ENCODE measurements at regions not wholly inside any gene's neighbourhood (a gene's known extent, or its start where the extent isn't known, plus 50 kb on each side); places are given as distances from the start of the nearest gene placed in this dataset.

DNA sequence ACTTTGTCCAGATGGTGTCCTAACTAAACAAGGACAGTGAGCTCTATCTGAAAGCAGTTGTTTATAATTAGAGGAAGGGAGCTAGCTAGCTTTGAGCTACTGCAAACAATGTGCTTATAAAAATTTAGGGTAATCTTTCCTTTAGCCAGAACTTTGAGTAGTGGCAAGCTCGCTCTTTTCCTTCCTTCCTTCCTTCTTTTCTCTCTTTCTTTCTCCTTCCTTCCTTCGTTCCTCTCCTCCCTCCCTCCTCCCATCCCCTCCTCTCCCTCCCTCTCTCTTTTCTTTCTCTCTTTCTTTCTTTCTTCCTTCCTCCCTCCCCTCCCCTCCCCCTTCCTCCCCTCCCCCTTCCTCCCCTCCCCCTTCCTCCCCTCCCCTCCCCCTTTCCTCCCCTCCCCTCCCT is 520.1 kb downstream of the INHBA start:
- no peaks in the 10 kb centered on the region for H3K9me3 ChIP-seq
- WGBS (ENCODE audit: insufficient coverage, low coverage, low lambda C conversion rate, missing lambda C conversion rate): 100% methylated on average over 1 of the region's 2 CpGs
- H3K27me3 ChIP-seq: no peaks in the 10 kb centered on the region
- no peak for ATAC-seq
- H3K4me1 ChIP-seq: no peaks in the 10 kb centered on the region
- no peak overlapping the region for H3K4me3 ChIP-seq
- no peaks in the 10 kb centered on the region for H3K36me3 ChIP-seq
- intact Hi-C loops (cut with DNase I): no loop called here
- no peak overlapping the region for H3K27ac ChIP-seq
- TF ChIP-seq CTCF (IDR thresholded peaks at IDR 0.05) (no peak), POLR2A (IDR thresholded peaks at IDR 0.05) (no peak)
- DNase-seq: no peak

DNA sequence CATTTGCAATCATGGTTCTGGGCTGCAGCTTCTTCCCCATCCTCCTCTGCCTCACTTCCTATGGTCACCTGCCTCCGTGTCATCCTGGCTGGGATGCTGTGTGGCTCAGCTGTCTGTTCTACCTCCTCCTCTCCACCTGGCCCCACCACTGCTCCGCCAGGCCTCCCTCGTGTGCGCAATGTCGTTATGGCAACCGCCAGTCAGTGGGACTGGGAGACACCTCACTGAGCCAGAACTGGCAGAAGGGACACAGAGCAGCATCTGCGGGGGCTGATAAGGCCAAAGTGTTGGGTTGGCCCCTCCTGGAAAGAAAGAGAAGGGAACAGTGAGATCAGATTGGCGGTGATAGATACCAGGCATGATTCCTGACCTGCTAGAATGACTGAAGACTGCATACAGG is 527.5 kb downstream of the INHBA start:
- Histone ChIP-seq H3K4me3 (no peak overlapping the region), H3K27me3 (no peaks in the 10 kb centered on the region), H3K4me1 (no peaks in the 10 kb centered on the region), H3K36me3 (no peaks in the 10 kb centered on the region), H3K27ac (no peak overlapping the region), H3K9me3 (no peaks in the 10 kb centered on the region)
- intact Hi-C loops (cut with DNase I): no loop called here
- ATAC-seq (no peak), DNase-seq (no peak)
- TF ChIP-seq CTCF (IDR thresholded peaks at IDR 0.05): no peak
- TF ChIP-seq POLR2A (IDR thresholded peaks at IDR 0.05): no peak
- WGBS (ENCODE audit: insufficient coverage, low coverage, low lambda C conversion rate, missing lambda C conversion rate): 93% methylated on average over 7 of the region's 8 CpGs

DNA sequence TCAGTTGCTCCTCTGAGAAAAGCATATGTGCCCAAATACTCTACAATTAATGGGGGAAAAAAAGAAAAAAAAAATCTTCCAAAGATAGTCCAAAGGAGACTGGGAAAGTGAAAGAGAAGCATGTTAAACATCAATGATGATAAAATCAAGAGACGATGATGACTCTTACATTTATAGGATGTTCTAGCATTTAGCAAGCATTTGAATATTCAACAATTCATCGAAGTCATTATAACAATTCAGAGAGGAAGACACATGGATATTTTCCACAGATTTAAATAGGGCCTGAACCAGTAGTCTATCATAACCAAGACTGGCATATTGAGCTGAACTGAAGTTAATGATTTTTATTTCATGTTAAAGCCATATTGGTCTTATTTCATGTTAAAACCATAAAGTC is 528.4 kb downstream of the INHBA start:
- Histone ChIP-seq H3K4me1 (no peaks in the 10 kb centered on the region), H3K27ac (no peak overlapping the region), H3K9me3 (no peaks in the 10 kb centered on the region), H3K4me3 (no peak overlapping the region), H3K36me3 (no peaks in the 10 kb centered on the region), H3K27me3 (no peaks in the 10 kb centered on the region)
- intact Hi-C loops (cut with DNase I): no loop called here
- 88% methylated on average over 2 of the region's 2 CpGs for WGBS (ENCODE audit: insufficient coverage, low coverage, low lambda C conversion rate, missing lambda C conversion rate)
- DNase-seq (no peak), ATAC-seq (no peak)
- TF ChIP-seq CTCF (IDR thresholded peaks at IDR 0.05): no peak
- TF ChIP-seq POLR2A (IDR thresholded peaks at IDR 0.05): no peak

DNA sequence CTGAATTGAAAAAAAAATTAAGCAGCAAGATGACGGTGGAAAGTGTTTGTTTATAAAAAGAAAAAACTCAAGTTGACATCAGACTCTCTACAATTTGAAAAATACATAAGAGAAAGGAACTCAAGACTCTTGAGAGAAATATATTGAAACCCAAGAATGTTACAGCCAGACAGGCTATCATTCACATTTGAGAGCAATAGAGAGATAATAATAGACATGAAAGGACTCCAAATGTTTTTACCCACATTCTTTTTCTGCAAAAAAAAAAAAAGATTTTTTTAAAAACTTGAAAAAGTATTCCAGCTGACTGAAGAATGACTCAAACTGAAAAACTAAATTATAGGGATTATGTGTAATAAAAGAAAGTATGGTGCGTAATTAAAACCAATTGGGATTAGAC is 532.4 kb downstream of the INHBA start:
- H3K27ac ChIP-seq: no peak overlapping the region
- H3K4me1 ChIP-seq: no peaks in the 10 kb centered on the region
- no peak for TF ChIP-seq POLR2A (IDR thresholded peaks at IDR 0.05)
- TF ChIP-seq CTCF (IDR thresholded peaks at IDR 0.05): no peak
- no peak for DNase-seq
- H3K36me3 ChIP-seq: no peaks in the 10 kb centered on the region
- ATAC-seq: no peak
- intact Hi-C loops (cut with DNase I): no loop called here
- no peaks in the 10 kb centered on the region for H3K27me3 ChIP-seq
- H3K9me3 ChIP-seq: no peaks in the 10 kb centered on the region
- whole genome bisulfite sequencing (ENCODE audit: insufficient coverage, low coverage, low lambda C conversion rate, missing lambda C conversion rate): 80% methylated on average over 2 of the region's 2 CpGs
- no peak overlapping the region for H3K4me3 ChIP-seq

GRCh38 chr7:41169317-41169716 is 533.6 kb downstream of the INHBA start:
- Histone ChIP-seq H3K4me3 (no peak overlapping the region), H3K9me3 (no peaks in the 10 kb centered on the region), H3K36me3 (no peaks in the 10 kb centered on the region), H3K27ac (no peak overlapping the region), H3K4me1 (no peaks in the 10 kb centered on the region), H3K27me3 (no peaks in the 10 kb centered on the region)
- ATAC-seq: no peak
- TF ChIP-seq POLR2A (IDR thresholded peaks at IDR 0.05) (no peak), CTCF (IDR thresholded peaks at IDR 0.05) (no peak)
- intact Hi-C loops (cut with DNase I): no loop called here
- 72% methylated on average over 6 of the region's 6 CpGs for WGBS (ENCODE audit: insufficient coverage, low coverage, low lambda C conversion rate, missing lambda C conversion rate)
- DNase-seq: no peak

Data from right lobe of liver (tissue), 6 donors.